Endothelial cell of umbilical vein (primary cell): ENCODE measurements at regions not wholly inside any gene's neighbourhood (a gene's known extent, or its start where the extent isn't known, plus 50 kb on each side); places are given as distances from the start of the nearest gene placed in this dataset.

Experiments used
- BruUV-seq: library from RNA; stranded (reverse); fragments of 400-500 nt; replicated peaks from 2 replicates; lab custom pipeline; 2021; lab: Mats Ljungman, UMichigan
- CTCF ChIA-PET: fragments of 300-600, 350-600 bp; sonication (Branson Sonifier 250); formaldehyde crosslinking; loops from one replicate; lab custom pipeline; 2021; ENCODE audit warnings: antibody characterized with exemption, inconsistent platforms; lab: Charles Lee
- POLR2A ChIA-PET: fragments of 300-600, 350-600 bp; sonication (Branson Sonifier 250); formaldehyde crosslinking; loops from one replicate; lab custom pipeline; 2021; ENCODE audit warnings: antibody characterized with exemption, inconsistent platforms; lab: Charles Lee
- DNase-seq: peaks from one replicate; pipeline ENCODE4 v3.0.0-alpha.2; 2011; ENCODE audit warnings: low read depth, low spot score
- FAIRE-seq: peaks from 2 replicates; lab custom pipeline; 2011; peaks lifted over from hg19 to GRCh38; lab: Jason Lieb, UNC
- H2AFZ ChIP-seq: 2 replicates; pipeline ENCODE4 v1.6.0; 2012; ENCODE audit warnings: low read depth, low read length, control low read depth, inconsistent platforms
- H3K27ac ChIP-seq: 2 replicates; pipeline ENCODE4 v1.5.1; 2011; ENCODE audit warnings: low read depth, mild to moderate bottlenecking, control low read depth, low read length, moderate library complexity; ENCODE audit not compliant: insufficient read depth
- H3K27me3 ChIP-seq, 2 experiments: 2 replicates each; pipeline versions ENCODE4 v1.6.0 to v1.6.1; 2011; ENCODE audit warnings: low read length in 2 of 2, mixed read lengths in 1 of 2; ENCODE audit not compliant: control insufficient read depth in 2 of 2, insufficient read depth in 2 of 2
- H3K36me3 ChIP-seq, 2 experiments: 2 replicates in 1 of 2; 3 replicates in 1 of 2; pipeline ENCODE4 v1.5.1; 2011; ENCODE audit warnings: low read length in 2 of 2, mild to moderate bottlenecking in 1 of 2, moderate library complexity in 1 of 2; ENCODE audit not compliant: control insufficient read depth in 2 of 2, insufficient read depth in 2 of 2; ENCODE audit errors: extremely low read depth in 1 of 2
- H3K4me1 ChIP-seq: 3 replicates; pipeline ENCODE4 v1.5.1; 2011; ENCODE audit warnings: mild to moderate bottlenecking, low read length; ENCODE audit not compliant: control insufficient read depth, insufficient read depth; ENCODE audit errors: extremely low read depth
- H3K4me2 ChIP-seq: 2 replicates; pipeline ENCODE4 v1.6.1; 2011; ENCODE audit warnings: low read length, control low read depth, mixed read lengths; ENCODE audit not compliant: insufficient read depth
- H3K4me3 ChIP-seq, 3 experiments: fragments of 200-600 bp in 1 of 3; sonication (generic), shearing (Covaris generic) in 1 of 3; replicated peaks in 1 of 3; 2 replicates each; pipeline ENCODE4 v1.5.1; 2011 to 2016; ENCODE audit warnings: control low read depth in 3 of 3, low read length in 3 of 3, mild to moderate bottlenecking in 2 of 3, inconsistent platforms in 1 of 3, low read depth in 1 of 3, moderate library complexity in 1 of 3; ENCODE audit not compliant: insufficient read depth in 1 of 3
- H3K79me2 ChIP-seq: 2 replicates; pipeline ENCODE4 v1.6.0; 2012; ENCODE audit warnings: low read length, inconsistent platforms; ENCODE audit not compliant: control insufficient read depth, insufficient read depth
- H3K9ac ChIP-seq: replicated peaks from 2 replicates; pipeline ENCODE3; 2011; ENCODE audit warnings: low read length, control low read depth; ENCODE audit not compliant: insufficient read depth; ENCODE audit errors: extremely low read depth
- H3K9me1 ChIP-seq: replicated peaks from 3 replicates; pipeline ENCODE4 v1.6.0; 2011; ENCODE audit warnings: mild to moderate bottlenecking, low read length; ENCODE audit not compliant: control insufficient read depth, insufficient read depth; ENCODE audit errors: extremely low read depth
- H3K9me3 ChIP-seq: replicated peaks from 2 replicates; pipeline ENCODE4 v1.5.1; 2012; ENCODE audit warnings: low read length, inconsistent platforms; ENCODE audit not compliant: control insufficient read depth, insufficient read depth
- H4K20me1 ChIP-seq: replicated peaks from 2 replicates; pipeline ENCODE3; 2011; ENCODE audit warnings: mild to moderate bottlenecking, low read length; ENCODE audit not compliant: control insufficient read depth, insufficient read depth; ENCODE audit errors: extremely low read depth
- CTCF ChIP-seq, 2 donors: IDR thresholded peaks; 1 replicate in 1 of 2; 2 replicates in 1 of 2; pipeline ENCODE4 v1.5.1; 2011; ENCODE audit warnings: low read length in 2 of 2, mild to moderate bottlenecking in 2 of 2, moderate library complexity in 2 of 2, control low read depth in 1 of 2, inconsistent platforms in 1 of 2, low read depth in 1 of 2; ENCODE audit not compliant: insufficient read depth in 1 of 2; ENCODE audit errors: extremely low read depth in 1 of 2
- EZH2 ChIP-seq: IDR thresholded peaks from 2 replicates; pipeline ENCODE4 v1.6.1; 2012; ENCODE audit warnings: borderline replicate concordance, low read depth, mild to moderate bottlenecking, moderate library complexity, low read length, inconsistent platforms; ENCODE audit not compliant: severe bottlenecking
- FOS ChIP-seq: IDR thresholded peaks from 2 replicates; pipeline ENCODE4 v1.6.1; 2011; ENCODE audit warnings: mild to moderate bottlenecking, low read length, moderate library complexity, borderline replicate concordance; ENCODE audit not compliant: insufficient read depth
- GATA2 ChIP-seq: IDR thresholded peaks from 2 replicates; pipeline ENCODE4 v1.7.0; 2011; ENCODE audit warnings: low read depth, mild to moderate bottlenecking, moderate library complexity, mixed read lengths, low read length; ENCODE audit not compliant: insufficient read length, insufficient read depth
- JUN ChIP-seq: IDR thresholded peaks from 2 replicates; pipeline ENCODE4 v1.6.1; 2011; ENCODE audit warnings: borderline replicate concordance, low read depth; ENCODE audit not compliant: insufficient read length, insufficient read depth
- MAX ChIP-seq: IDR thresholded peaks from 2 replicates; pipeline ENCODE4 v1.6.1; 2011; ENCODE audit not compliant: insufficient read depth, insufficient read length
- MYC ChIP-seq: IDR thresholded peaks from one replicate; pipeline ENCODE4 v1.6.1; 2011; ENCODE audit warnings: mild to moderate bottlenecking, low read depth, low read length
- POLR2A ChIP-seq: IDR thresholded peaks from 2 replicates; pipeline ENCODE4 v1.6.1; 2012; ENCODE audit warnings: low read depth, mild to moderate bottlenecking, control low read depth, low read length
- POLR2AphosphoS5 ChIP-seq: IDR thresholded peaks from 2 replicates; pipeline ENCODE4 v1.6.1; 2012; ENCODE audit warnings: low read depth, mild to moderate bottlenecking, control low read depth, low read length, moderate library complexity; ENCODE audit not compliant: insufficient read depth
- dilution Hi-C: fragments of 300-500 bp; cut with MboI; formaldehyde crosslinking; loops from one replicate; pipeline ENCODE4 v1.15.0; 2019; ENCODE audit warnings: low sequenced_read_pairs; ENCODE audit not compliant: extremely low pct_ligation_motif_present
- intact Hi-C: fragments of 100-400 bp; cut with micrococcal nuclease; formaldehyde crosslinking; loops from one replicate; pipeline ENCODE4 v1.10.0; 2022

- Histone ChIP-seq H3K9me3 (no peaks in the 10 kb centered on the region), H3K4me3 (no peak overlapping the region), H3K9me1 (no peaks in the 10 kb centered on the region), H2AFZ (no peak overlapping the region), H3K36me3 (no peaks in the 10 kb centered on the region), H3K27ac (no peak overlapping the region), H3K9ac (no peak overlapping the region), H3K4me1 (no peaks in the 10 kb centered on the region), H3K79me2 (no peaks in the 10 kb centered on the region), H3K27me3 (no peaks in the 10 kb centered on the region), H4K20me1 (no peaks in the 10 kb centered on the region), H3K4me2 (no peak overlapping the region)
- POLR2A ChIA-PET: no interaction called here
- dilution Hi-C loops: no loop called here
- FAIRE-seq (no peak), DNase-seq (no peak)
- intact Hi-C loops: no loop called here
- no TSS peak for BruUV-seq
- TF ChIP-seq MYC (no peak), MAX (no peak), JUN (no peak), FOS (no peak), POLR2A (no peak), GATA2 (no peak), EZH2 (no peak), POLR2AphosphoS5 (no peak), CTCF (IDR thresholded peaks at IDR 0.05; ENCODE audit: extremely low read depth in 1 of 2, insufficient read depth in 1 of 2, low read depth in 1 of 2, low read length in 2 of 2) (no peak)
- CTCF ChIA-PET: no interaction called here
Observed at GRCh38 chr10:59563531-59563930, 146.1 kb downstream of the SLC16A9 start.
